ENCODE measurements at regions not wholly inside any gene's neighbourhood (a gene's known extent, or its start where the extent isn't known, plus 50 kb on each side); places are given as distances from the start of the nearest gene placed in this dataset.

- Histone ChIP-seq H3K27me3 (ENCODE audit: control insufficient read depth, insufficient read depth, low read length) (no peaks in the 10 kb centered on the region), H3K27ac (no peak overlapping the region), H3K4me1 (peaks cover under 1% of the 10 kb centered on the region), H2AFZ (no peak overlapping the region), H3K9ac (no peak overlapping the region), H3K36me3 (ENCODE audit: control insufficient read depth, insufficient read depth, low read length) (no peaks in the 10 kb centered on the region), H3K79me2 (no peaks in the 10 kb centered on the region), H3K4me2 (ENCODE audit: low read length) (no peak overlapping the region), H3K4me3 (ENCODE audit: low read depth, low read length) (no peak overlapping the region), H3K9me3 (ENCODE audit: control insufficient read depth, low read length) (no peaks in the 10 kb centered on the region)
- no peak for TF ChIP-seq CTCF (IDR thresholded peaks at IDR 0.05)
Measured at GRCh38 chr7:25900245-25900644, 251.8 kb upstream of the NFE2L3 start.

DNA sequence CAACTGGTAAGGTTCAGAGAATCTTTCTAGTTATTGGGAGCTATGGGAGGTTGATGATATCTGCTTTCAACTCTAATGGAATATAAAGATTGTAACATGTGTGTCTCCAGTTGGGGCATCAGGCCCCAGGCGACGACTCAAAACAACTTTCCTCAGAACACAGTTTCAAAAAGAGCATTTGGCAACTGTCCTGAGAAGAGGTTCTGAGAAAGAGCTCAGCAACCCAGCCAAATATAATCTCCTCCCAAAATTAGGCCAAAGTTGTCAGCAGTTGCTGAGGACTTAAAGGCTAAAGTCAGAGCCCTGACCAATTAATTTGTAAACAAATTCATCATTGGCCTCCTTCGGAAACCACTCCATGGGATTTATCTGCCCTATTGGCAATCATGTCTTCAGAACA, 251.1 kb upstream of the NFE2L3 start:
- no peak for TF ChIP-seq CTCF (IDR thresholded peaks at IDR 0.05)
- no peaks in the 10 kb centered on the region for H3K4me1 ChIP-seq
- H3K4me3 ChIP-seq (ENCODE audit: low read depth, low read length), result no peak overlapping the region
- H3K27me3 ChIP-seq (ENCODE audit: control insufficient read depth, insufficient read depth, low read length), result no peaks in the 10 kb centered on the region
- H2AFZ ChIP-seq, result no peak overlapping the region
- no peak overlapping the region for H3K9ac ChIP-seq
- no peak overlapping the region for H3K27ac ChIP-seq
- no peaks in the 10 kb centered on the region for H3K36me3 ChIP-seq (ENCODE audit: control insufficient read depth, insufficient read depth, low read length)
- H3K79me2 ChIP-seq, result no peaks in the 10 kb centered on the region
- H3K4me2 ChIP-seq (ENCODE audit: low read length), result no peak overlapping the region
- H3K9me3 ChIP-seq (ENCODE audit: control insufficient read depth, low read length), result no peaks in the 10 kb centered on the region

GRCh38 chr7:25901658-25902057, 250.3 kb upstream of the NFE2L3 start:
- H3K4me2 ChIP-seq (ENCODE audit: low read length), result no peak overlapping the region
- H2AFZ ChIP-seq, result no peak overlapping the region
- no peaks in the 10 kb centered on the region for H3K4me1 ChIP-seq
- TF ChIP-seq CTCF (IDR thresholded peaks at IDR 0.05), result no peak
- no peaks in the 10 kb centered on the region for H3K27me3 ChIP-seq (ENCODE audit: control insufficient read depth, insufficient read depth, low read length)
- no peaks in the 10 kb centered on the region for H3K36me3 ChIP-seq (ENCODE audit: control insufficient read depth, insufficient read depth, low read length)
- H3K27ac ChIP-seq, result no peak overlapping the region
- no peak overlapping the region for H3K9ac ChIP-seq
- no peak overlapping the region for H3K4me3 ChIP-seq (ENCODE audit: low read depth, low read length)
- no peaks in the 10 kb centered on the region for H3K9me3 ChIP-seq (ENCODE audit: control insufficient read depth, low read length)
- H3K79me2 ChIP-seq, result no peaks in the 10 kb centered on the region

DNA sequence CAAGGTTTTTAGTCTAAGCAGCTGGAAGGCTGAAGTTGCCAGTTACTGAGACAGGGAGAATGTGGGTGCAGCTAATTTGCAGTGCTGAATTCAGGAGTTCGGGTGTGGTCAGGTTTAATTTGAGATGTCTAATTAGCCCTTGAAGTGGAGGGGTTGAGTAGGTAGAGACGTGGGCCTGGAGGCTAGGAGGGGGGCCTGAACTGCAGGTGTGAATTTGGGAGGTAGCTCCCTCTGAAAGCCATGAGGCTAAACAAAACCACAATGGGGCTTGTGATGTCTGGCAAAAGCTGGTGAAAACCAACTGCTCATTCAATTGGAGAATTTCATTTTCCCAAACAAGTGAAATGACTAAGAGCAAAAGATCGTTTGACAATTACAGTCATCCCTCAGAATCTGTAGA, 246.0 kb upstream of the NFE2L3 start:
- H3K79me2 ChIP-seq, result no peaks in the 10 kb centered on the region
- H3K27me3 ChIP-seq (ENCODE audit: control insufficient read depth, insufficient read depth, low read length), result no peaks in the 10 kb centered on the region
- H3K27ac ChIP-seq, result no peak overlapping the region
- H3K4me3 ChIP-seq (ENCODE audit: low read depth, low read length), result no peak overlapping the region
- H3K9me3 ChIP-seq (ENCODE audit: control insufficient read depth, low read length), result no peaks in the 10 kb centered on the region
- TF ChIP-seq CTCF (IDR thresholded peaks at IDR 0.05), result no peak
- H3K36me3 ChIP-seq (ENCODE audit: control insufficient read depth, insufficient read depth, low read length), result no peaks in the 10 kb centered on the region
- H2AFZ ChIP-seq, result no peak overlapping the region
- no peak overlapping the region for H3K4me2 ChIP-seq (ENCODE audit: low read length)
- no peak overlapping the region for H3K9ac ChIP-seq
- no peaks in the 10 kb centered on the region for H3K4me1 ChIP-seq

DNA sequence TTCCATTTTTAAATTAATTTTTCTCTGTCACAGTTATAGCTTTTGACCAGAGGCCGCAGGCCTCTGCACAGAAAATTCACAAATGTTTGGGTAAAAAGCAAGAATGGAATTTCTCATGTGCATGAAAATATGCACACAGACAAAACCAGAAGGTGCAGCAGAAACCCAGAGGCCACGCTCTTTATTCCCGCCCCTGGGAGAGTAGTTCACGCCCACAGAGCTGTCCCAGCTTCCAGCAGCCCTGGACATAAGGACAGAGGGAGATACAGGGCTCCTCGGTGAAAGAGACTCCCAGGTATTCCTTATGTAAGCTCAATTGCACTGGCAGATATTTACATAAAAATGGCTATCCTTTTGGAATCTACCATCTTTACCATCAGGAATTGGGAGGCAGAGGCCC, 245.2 kb upstream of the NFE2L3 start:
- no peak overlapping the region for H3K9ac ChIP-seq
- no peaks in the 10 kb centered on the region for H3K79me2 ChIP-seq
- no peak overlapping the region for H3K4me3 ChIP-seq (ENCODE audit: low read depth, low read length)
- no peak overlapping the region for H3K4me2 ChIP-seq (ENCODE audit: low read length)
- H3K27ac ChIP-seq, result no peak overlapping the region
- no peaks in the 10 kb centered on the region for H3K27me3 ChIP-seq (ENCODE audit: control insufficient read depth, insufficient read depth, low read length)
- no peaks in the 10 kb centered on the region for H3K9me3 ChIP-seq (ENCODE audit: control insufficient read depth, low read length)
- no peaks in the 10 kb centered on the region for H3K4me1 ChIP-seq
- H2AFZ ChIP-seq, result no peak overlapping the region
- H3K36me3 ChIP-seq (ENCODE audit: control insufficient read depth, insufficient read depth, low read length), result no peaks in the 10 kb centered on the region
- TF ChIP-seq CTCF (IDR thresholded peaks at IDR 0.05), result no peak
